T1000 (cell line): ENCODE measurements at regions not wholly inside any gene's neighbourhood (a gene's known extent, or its start where the extent isn't known, plus 50 kb on each side); places are given as distances from the start of the nearest gene placed in this dataset.

Experiments used
- DNase-seq: peaks from one replicate; lab custom pipeline; 2025; ENCODE audit warnings: mixed read lengths; lab: John Stamatoyannopoulos, UW

GRCh38 chr20:23205211-23205610 lies 119.1 kb upstream of the CD93 start:
- no peak for DNase-seq

GRCh38 chr20:23203951-23204730 lies 118.0 kb upstream of the CD93 start:
- no peak for DNase-seq

- no peak for DNase-seq
Measured at GRCh38 chr20:23203310-23203709, 117.2 kb upstream of the CD93 start.

- DNase-seq, result no peak
Measured at GRCh38 chr20:23201658-23202057, 115.5 kb upstream of the CD93 start.

- no peak for DNase-seq
Measured at GRCh38 chr20:23200914-23201313, 114.8 kb upstream of the CD93 start.

GRCh38 chr20:23200413-23200812 lies 114.3 kb upstream of the CD93 start:
- DNase-seq, result no peak

- DNase-seq, result no peak
Measured at GRCh38 chr20:23199356-23199755, 113.2 kb upstream of the CD93 start.

GRCh38 chr20:23198815-23199214 lies 112.7 kb upstream of the CD93 start:
- DNase-seq, result no peak

- no peak for DNase-seq
Measured at GRCh38 chr20:23197836-23198235, 111.7 kb upstream of the CD93 start.

GRCh38 chr20:23195636-23196035 lies 109.5 kb upstream of the CD93 start:
- DNase-seq, result no peak

- DNase-seq, result no peak
Measured at GRCh38 chr20:23193801-23194384, 107.8 kb upstream of the CD93 start.

- no peak for DNase-seq
Measured at GRCh38 chr20:23192469-23192868, 106.3 kb upstream of the CD93 start.

GRCh38 chr20:23190557-23190956 lies 104.4 kb upstream of the CD93 start:
- DNase-seq, result no peak

GRCh38 chr20:23189854-23190253 lies 103.7 kb upstream of the CD93 start:
- no peak for DNase-seq

- no peak for DNase-seq
Measured at GRCh38 chr20:23189341-23189740, 103.2 kb upstream of the CD93 start.

- no peak for DNase-seq
Measured at GRCh38 chr20:23188377-23189169, 102.4 kb upstream of the CD93 start.

GRCh38 chr20:23187751-23188150 lies 101.6 kb upstream of the CD93 start:
- DNase-seq, result no peak

- DNase-seq, result no peak
Measured at GRCh38 chr20:23186808-23187207, 100.7 kb upstream of the CD93 start.

- DNase-seq, result no peak
Measured at GRCh38 chr20:23180451-23180921, 94.4 kb upstream of the CD93 start.

- DNase-seq, result no peak
Measured at GRCh38 chr20:23179766-23180403, 93.8 kb upstream of the CD93 start.

GRCh38 chr20:23178806-23179205 lies 92.7 kb upstream of the CD93 start:
- DNase-seq, result no peak

- no peak for DNase-seq
Measured at GRCh38 chr20:23174821-23175220, 88.7 kb upstream of the CD93 start.
